Stimulated activated naive CD4-positive, alpha-beta T cell (primary cell): ENCODE measurements at regions not wholly inside any gene's neighbourhood (a gene's known extent, or its start where the extent isn't known, plus 50 kb on each side); places are given as distances from the start of the nearest gene placed in this dataset.

Source experiments
- DNase-seq, 6 experiments: peaks; one replicate each; lab custom pipeline; 2025; lab: John Stamatoyannopoulos, UW

DNA sequence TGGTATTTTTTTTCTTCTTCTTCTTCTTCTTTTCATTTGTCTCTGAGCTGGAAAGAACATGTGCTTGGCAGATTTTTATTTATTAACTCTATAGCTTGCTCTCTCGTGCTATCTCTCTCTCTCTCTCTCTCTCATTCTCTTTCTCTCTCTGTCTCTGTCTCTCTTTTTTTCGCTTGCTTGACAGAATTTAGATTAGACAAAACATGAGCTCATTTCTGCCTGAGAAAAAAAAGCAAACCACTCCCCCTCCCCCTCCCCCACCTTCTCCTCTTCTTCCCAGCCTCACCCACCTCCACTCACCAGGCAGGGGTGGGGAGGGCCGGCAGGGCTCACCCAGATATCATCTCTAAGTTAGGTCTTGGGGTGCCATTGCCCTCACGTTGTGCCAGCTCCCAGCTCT is 81.5 kb downstream of the PJA1 start:
- DNase-seq = no peak

DNA sequence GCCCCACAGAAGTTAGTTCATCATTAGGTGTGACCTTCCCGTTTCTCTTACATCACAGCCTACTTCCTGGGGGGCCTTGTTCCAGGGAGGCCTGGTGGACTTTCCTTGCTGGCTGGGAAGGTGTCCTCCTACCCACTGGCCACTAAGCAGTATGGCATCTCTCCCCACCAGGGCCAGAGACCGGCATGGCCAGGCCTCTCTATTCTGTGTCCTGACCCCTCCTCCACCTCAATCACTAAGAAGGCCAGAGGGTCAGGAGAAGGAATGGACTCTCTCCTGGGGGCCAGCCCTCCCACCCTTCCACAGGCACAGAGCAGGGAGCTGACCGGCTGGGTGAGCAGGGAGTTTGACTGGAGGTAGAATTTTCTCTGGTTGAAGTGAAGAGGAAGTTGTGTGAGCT is 81.9 kb downstream of the PJA1 start:
- no peak for DNase-seq

DNA sequence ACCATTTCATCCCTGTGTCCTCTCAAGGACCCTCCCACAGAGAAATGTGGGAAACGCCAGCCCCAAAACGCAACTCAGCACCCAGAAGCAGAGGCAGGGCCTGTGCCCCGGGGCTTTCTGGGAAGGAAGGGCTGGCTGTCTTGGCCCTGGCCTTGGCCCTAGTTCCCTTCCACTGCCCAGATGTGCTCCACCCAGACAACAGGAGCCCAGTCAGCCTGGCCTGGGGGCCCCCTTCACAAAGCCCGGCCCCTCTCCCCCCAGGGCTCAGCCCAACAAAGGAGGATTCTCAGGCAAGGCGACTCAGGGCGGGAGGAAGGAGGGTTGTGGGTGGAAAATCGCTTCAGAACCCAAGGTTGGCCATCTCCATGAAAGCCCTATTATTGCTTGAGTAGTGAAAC is 82.5 kb downstream of the PJA1 start:
- DNase-seq = no peak

DNA sequence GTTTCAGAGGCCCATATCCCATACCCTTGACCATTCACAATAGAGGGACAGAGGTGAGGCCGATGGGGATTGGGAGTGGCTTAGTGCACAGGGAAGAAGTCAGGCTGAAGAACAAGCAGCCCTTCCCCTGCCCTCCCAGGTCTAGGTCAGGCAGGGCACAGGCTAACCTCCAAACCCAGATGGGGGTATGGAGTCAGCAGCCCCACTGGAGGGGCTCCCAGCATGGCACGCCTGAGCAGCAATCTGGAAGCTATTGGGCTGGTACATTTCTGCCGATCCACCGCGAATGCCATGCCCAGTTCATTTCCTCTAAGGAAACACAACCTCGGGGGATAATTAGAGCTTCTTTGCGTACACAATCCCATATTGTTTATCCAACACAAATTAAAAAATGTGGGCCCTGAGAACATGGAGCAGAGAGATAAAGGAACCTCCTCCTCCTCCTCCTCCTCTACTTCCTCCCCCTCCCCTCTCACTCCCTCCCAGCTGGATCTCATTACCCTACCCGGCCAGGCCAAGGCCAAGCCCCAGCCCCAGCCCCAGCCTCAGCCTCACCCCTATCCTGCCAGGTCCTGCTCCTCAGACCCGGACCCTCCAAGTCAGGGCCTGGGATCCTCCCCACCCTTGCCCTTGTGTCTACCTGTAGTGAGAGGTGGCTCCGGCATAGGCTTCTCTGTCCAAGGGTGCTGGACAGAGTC is 83.0 kb downstream of the PJA1 start:
- no peak for DNase-seq

DNA sequence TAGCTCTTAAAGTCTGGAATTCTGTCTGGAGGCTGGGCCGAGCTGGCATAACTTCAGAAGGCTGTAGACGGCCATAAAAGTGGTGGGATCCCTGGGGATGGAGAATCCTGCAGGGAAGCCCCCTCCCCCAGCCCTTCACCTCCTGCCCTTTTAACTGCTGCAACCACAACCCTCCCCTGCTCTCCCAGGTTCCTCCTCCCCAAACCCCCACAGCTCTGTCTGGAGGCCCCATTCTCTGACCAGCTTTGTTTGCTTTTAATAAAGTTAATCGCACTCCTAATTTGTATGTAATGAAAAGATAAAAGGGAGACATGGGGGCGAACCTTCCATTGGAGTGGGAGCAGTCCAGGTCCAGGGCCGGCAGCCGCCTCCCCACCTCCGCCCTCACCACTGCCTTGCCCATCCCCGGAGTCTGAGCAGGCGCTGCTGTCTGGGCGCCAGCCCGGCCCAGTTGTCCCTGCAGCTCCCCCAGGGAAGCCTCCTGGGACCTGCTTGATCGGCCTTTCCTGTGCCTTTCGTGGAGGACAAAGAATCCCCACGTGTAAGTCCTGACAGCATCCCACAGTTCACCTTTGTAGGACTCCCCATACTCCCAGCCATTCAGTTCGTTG is 84.3 kb downstream of the PJA1 start:
- DNase-seq = no peak

DNA sequence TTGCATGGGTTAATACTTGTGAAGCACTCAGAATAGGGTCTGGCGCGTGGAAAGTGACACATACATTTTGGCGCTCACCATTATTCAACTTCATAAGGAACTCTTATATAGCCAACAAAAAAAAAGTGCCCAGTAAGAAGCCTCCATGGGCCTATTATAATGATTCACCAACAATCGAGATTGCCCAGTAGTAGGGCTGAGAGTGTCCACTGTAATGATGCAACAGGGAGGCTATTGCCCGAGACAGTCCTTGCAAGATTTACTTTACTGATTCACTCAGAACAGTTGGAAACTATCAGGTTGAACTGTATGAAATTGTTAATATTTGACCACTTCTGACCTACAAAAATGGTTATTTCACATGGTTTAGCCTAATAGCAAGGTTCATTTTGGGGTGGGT is 86.0 kb downstream of the PJA1 start:
- no peak for DNase-seq

DNA sequence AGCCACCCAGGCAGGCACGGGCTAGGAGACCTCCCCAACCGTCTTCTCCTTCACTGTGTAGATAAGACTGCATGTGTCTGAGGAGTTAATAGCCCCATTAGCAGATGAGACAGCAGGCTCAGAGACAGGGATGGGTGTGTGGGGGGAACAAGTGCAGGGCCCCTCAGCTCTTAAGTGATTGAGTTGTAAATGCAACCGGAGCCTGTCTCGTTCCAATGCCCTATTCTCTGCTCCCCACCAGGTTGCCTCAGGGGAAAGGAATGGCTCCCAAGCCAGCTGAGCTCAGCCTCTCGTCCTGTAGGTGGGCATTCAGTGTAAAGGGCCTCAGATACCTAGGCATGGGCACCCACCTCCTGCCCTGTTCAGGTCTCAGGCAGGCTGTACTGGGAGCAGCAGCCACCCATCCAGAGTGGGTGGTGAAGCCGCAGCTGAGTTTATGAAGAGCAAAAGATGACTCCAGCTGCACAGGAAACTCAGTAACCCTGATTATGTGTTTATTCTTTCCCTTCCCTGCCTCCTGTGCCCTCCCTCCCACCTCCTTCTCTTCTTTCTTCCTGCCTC is 87.3 kb downstream of the PJA1 start:
- DNase-seq = no peak

DNA sequence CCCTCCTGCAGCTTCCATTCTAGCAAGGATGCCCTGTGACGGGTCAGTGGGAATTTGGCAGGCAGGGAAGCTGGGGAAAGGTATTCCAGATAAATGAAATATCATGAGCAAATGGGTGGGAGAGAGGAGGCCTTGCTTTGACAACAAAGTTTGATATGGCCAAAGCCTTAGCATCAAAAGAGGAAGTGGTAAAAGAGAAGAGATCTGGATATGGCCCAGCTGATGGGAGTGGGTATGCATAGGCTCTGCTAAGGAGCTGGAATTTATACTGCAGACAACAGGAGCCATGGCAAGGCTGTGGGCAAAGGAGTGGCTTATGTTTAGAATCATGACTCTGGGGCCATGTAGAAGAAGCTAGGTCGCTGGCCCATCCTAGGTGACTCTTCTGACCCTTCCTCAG is 89.2 kb downstream of the PJA1 start:
- no peak for DNase-seq

DNA sequence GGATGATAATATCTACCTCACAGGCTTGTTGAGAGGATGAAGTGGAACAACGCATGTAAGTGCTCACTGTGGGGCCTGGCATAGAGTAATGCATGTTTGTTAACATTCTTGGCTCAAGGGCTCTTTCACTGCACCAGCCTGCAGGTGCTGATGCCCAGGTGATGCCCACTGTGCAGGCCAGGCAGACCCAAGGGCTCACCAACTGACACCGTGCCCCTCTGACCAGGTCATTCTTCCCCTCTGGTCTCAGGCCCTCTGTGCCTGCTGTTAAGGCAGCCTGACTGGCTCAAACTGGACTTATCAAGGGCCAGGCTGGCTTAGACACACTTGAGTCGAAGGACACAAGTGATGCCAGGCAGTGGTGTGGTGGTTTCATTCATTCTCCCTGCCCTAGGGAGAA is 90.5 kb downstream of the PJA1 start:
- DNase-seq = no peak

DNA sequence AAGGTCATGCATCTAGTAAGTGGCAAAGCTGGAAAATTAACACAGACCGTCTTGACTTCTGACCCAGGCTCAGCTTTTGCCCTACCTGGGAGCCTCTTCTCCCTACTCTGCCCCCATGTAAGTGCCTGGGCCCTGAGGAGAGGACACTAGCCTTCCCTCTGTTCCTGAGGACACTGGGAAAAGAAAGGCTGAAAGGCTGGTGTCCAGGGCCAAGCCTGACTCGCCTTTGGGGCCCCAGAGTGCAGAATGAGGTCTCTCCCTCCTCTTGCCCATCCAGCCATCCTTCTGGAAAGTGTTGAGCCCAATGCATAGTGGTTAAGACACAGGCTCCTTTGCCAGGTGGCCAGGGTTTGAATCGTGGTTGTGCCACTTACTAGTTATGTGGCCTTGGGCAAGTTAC is 91.5 kb downstream of the PJA1 start:
- no peak for DNase-seq

DNA sequence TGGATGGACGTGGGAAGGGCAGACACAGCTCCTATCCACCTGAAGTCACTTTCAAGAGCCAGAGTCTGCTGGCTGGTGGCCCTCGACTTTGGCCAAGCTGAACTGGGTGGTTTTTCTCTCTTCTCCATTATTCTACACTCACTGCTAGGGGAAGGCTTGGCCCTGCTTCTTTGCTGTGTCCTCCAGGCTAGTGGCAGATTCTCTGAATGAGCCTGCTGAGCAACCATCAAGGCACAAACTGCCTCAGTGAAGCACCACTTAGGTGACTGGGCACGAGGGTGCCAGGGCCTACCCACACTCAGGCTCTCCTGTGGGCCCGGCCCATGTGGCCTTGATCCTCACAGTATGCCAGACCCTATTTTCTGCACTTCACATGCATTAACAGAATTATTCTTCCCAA is 92.0 kb downstream of the PJA1 start:
- DNase-seq = no peak

DNA sequence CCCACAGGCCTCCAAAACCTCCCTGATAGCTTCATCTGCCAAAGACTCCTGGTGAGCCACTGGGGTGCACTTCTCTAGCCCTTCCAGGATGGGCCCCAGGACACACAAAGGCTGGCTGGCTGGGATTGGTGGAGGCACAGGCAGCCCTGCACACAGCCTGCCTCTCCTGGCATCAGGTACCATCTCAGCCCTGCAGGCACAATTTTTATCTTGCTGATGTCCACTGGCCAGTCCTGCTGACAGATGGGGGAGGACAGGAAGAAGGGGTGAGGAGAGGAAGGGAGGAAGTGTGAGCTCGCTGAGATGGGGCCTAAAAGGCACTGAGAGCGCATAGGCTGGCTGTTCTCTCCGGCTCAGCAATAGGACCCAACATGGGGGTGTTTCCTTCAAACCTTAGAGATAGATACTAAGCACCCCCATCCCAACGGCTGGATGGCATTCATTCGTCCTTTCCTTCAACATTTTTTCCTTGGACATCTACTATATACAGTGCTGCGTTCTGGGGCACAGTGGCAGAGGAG is 92.7 kb downstream of the PJA1 start:
- DNase-seq = no peak

DNA sequence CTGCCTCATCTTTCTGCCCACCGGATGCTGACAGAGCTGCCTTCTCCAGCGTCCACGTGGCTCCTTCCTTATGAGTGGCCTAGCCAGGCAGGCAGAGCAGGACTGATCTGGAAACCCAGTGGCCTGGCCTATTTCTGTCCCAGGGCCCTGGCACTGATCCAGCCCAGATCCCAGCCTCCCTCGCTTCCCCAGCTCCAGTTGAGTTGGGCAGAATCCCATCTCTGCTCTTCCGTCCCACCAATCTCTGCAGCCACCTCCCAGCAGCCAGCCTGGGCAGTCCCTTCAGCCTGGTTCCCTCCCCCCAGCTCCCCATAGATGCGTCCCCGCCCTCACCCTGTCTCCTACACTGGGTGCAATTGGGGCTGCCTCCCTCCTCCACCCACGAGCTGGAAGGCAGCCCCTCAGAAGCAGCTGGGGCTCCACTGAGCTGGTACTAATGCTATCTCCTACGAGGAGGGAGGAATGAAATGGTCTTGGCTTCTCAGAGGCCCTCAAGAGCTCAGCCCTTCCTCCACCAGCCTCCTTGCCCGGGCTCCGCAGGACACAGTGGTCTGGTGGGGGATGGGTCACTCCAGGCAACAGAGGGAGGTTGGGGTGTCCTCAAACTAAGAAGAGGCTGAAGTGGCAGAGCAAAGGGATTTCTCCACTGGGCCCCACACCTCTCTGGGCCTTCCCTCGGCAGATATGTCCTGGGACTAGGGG is 94.2 kb downstream of the PJA1 start:
- no peak for DNase-seq

DNA sequence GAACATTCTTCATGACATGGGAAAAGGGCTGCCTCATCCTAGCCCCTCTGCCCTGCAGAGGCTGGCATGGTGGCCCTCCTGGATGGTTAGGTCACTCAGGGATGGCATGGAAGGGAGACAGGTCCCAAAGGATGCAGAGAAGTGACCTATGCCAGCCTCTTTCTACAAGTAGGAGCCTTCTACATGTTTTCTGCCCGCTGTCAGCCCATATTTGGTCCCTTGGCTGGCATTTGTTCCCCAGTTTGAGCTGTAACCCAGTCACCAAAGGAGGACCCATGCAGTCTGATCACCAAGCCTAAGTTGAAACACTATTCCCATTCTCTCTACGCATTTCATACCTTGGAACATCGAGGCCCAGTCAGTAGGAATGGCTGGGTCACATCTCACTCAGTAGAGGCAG is 95.4 kb downstream of the PJA1 start:
- no peak for DNase-seq

DNA sequence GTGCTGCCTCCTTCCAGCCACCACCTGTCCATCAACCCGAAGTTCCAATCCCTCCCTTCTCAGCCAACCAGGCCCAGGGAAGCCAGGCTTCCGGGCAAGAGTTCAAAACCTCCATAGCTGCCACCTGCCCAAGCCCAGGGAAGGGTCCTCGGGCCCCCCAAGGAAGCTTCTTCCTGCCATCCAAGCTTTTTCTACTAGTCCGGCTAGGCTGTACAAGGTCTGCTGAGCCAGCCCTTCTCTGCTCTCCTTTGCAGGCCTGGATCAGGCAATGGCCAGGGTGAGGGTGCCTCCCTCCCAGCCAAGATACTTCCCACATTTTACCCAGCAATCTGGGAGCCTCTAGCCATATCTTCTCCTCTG is 96.2 kb downstream of the PJA1 start:
- DNase-seq = no peak

DNA sequence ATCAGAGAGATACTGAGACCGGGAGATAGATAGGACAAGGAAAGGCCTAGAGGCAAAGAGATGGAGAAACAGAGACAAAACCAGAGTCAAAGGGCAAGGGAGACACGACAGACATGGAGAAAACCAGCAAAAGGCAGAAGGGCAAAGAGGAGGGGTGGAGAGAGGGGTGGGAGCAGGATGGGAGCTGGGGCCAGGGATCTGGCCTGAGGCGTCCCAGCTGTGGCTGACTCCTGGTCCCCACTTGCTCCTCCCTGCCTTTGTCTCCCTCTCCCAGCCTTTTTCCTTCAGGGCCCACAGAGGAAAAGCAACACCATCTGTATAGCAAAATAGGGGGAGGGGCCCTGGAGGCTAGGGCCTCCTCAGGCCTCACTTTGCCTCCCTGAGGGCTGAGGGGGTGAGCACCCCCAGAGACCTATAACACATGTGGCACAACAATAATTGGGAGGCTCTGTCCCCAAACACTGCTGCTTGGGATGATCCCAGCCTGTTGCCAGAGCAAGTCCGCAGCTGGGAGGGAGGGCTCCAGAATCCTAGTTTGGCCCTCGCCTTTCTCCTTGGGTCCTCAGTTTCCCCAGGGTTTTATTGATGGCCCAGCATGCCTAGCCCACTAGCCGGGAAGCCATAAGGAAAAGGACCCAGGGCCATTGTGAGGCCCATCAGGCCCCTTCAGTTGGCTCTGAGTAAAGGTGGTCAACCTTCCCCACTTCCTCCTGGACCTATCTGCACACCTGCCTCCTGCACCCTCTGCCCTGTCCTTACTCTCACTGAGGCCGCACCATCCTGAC is 96.8 kb downstream of the PJA1 start:
- DNase-seq = no peak

DNA sequence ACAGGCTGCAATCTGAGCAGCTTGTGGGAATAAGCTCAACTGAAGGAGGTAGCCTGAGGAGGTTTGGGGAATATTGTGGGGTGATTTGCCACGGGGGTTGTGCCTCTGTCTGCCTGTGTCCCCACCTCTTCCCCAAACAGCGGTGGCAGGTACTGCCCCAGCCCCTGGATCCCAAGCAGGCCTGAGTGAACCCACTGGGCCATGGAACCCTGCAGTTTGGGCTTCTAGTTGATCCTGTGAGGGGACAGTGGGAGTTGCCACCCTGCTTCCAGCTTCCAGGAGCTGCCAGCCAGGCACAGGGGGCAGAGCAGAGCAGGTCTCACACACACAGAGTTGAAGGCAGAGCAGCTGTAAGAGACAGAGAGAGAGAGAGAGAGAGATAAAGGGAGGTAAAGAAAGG is 97.4 kb downstream of the PJA1 start:
- no peak for DNase-seq

DNA sequence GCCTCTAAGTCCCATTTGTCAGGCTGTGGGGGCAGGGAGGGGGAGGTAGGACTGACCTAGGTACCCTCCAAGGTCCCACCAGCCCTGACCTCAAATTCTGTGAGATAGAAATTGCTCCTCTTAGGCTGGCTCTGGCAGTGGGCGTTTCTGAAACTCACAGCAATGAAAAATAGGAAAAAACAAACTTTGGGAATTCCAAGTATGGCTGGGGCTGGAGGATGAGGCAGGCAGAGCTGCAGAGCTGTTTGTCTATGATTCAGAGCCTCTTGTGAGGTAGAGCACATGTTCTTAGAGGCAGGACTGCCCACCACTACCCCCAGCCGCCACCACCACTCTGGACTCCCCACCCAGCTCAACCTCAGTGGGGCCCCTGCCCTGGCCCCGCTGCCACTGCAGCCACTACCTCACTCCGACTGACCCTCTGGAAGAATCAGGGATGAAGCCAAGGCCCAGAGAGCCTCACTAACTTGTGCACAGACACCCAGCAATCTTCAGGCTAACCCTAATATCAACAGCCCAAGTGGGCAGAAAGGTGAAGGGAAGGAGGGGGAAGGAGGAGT is 98.2 kb downstream of the PJA1 start:
- DNase-seq = no peak

DNA sequence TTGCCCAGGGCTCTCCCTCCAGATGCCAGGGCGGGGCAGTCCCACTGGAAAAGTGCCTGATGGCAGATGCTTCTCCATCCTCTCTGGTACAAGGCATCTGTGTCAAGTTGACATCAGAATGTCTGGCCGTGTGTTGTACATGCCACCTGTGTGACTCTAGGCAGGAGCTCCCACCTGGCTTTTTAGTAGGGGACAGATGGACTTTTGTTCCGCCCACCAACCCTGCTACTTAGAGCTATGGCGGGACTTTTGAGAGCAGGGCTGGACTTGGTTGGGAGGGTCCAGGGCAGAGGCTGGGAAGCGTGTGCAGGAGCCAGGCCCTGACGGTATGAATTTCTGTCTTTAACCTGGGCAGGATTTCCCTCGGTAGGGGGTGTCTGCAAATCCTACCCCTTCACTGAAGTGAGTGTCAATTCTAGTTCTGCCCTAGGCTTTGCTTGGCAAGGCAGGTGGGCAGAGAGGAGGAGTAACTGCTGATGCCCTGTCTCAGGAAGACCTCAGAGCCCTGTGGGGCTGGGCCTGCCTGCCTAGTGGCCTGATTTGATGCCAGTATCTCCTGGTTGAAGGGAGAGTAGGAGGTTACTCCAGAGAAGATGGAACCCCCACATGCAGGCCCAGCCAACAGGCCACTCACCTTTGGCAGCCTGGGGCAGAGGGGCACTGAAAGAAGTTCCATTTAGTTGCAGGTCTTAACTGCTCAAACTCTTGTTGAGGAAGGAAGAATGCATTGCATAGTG is 99.1 kb downstream of the PJA1 start:
- DNase-seq = no peak

DNA sequence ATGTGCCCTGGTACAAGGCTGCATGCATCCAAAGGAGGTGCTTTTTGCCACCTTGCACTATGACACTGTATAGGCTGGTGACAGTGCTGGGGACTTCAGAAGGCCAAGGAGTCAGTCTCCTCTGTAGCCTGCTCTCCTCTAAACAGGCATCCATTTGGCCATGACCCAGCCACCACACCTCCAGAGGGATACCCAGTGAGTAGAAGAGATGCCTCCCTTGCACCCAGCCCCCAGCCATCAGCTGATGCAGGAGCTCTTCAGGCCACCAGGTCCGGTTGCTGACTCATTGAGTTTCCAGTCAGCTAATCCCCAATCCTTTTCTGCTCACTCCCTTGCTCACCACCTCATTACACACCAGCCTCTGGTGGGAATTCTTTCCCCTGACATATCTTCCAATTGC is 99.8 kb downstream of the PJA1 start:
- no peak for DNase-seq

DNA sequence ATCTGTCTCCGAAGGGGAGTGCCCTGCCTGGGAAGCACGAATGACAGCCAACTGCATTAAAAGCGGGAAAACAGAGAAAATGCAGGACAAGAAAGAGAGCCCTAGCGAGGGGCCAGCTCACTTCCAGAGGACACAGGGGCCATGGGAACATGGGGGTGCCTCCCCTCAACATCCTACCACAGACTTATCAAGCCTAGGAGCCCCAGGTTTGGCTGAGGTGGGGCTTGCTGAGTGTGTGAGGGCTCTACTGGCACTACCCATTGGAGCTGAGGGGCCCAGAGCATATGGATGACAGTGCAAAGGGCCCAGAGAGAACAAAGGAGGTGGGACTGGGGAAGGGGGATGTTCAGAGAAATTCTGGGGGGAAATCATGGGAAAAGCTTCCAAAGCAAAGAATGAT is 101.8 kb downstream of the PJA1 start:
- no peak for DNase-seq
